Natural killer cell treated with Interleukin-12 subunit alpha and Interleukin-12 subunit beta and Interleukin-15 and Interleukin-18, amount 100 ng/mL, for 72 hours (primary cell): ENCODE measurements at regions not wholly inside any gene's neighbourhood (a gene's known extent, or its start where the extent isn't known, plus 50 kb on each side); places are given as distances from the start of the nearest gene placed in this dataset.

ENCODE experiments used
- ATAC-seq, 2 donors: fragments of 150-1000 bp; cut with Tn5 transposase in 1 of 2; sonication (Bioruptor Pico), chemical (Tn5 transposase) in 1 of 2; 2 replicates each; pipeline ENCODE4 v1.10.0; 2021
- DNase-seq: peaks from one replicate; pipeline ENCODE4 v3.0.0; 2022; ENCODE audit warnings: low spot score
- H3K27ac Mint-ChIP-seq, 2 donors: 1 replicate in 1 of 2; 2 replicates in 1 of 2; pipeline ENCODE4 v1.8.0; 2022; ENCODE audit warnings: mixed read lengths in 2 of 2, mild to moderate bottlenecking in 1 of 2, moderate library complexity in 1 of 2
- H3K27me3 Mint-ChIP-seq, 2 donors: 1 replicate in 1 of 2; 2 replicates in 1 of 2; pipeline ENCODE4 v1.8.0; 2022; ENCODE audit warnings: mixed read lengths in 2 of 2
- H3K36me3 Mint-ChIP-seq: one replicate; pipeline ENCODE4 v1.8.0; 2022; ENCODE audit warnings: mixed read lengths
- H3K4me1 Mint-ChIP-seq, 2 donors: 1 replicate in 1 of 2; 2 replicates in 1 of 2; pipeline ENCODE4 v1.8.0; 2022; ENCODE audit warnings: low read depth in 2 of 2, mixed read lengths in 2 of 2, mild to moderate bottlenecking in 1 of 2
- H3K4me3 Mint-ChIP-seq: one replicate; pipeline ENCODE4 v1.8.0; 2022; ENCODE audit warnings: mixed read lengths
- H3K9me3 Mint-ChIP-seq: 2 replicates; pipeline ENCODE4 v1.8.0; 2022; ENCODE audit warnings: mixed read lengths

GRCh38 chr4:121217351-121217750, 53.2 kb upstream of the TNIP3 start:
- peak overlapping the region in 1 of 2 donors; percentile 20 for H3K27ac Mint-ChIP-seq

GRCh38 chr4:121216461-121216860, 52.3 kb upstream of the TNIP3 start:
- peaks cover 0 to 6% of the 10 kb centered on the region in 2 donors for H3K27me3 Mint-ChIP-seq
- no peaks in the 10 kb centered on the region for H3K36me3 Mint-ChIP-seq
- no peaks in the 10 kb centered on the region for H3K9me3 Mint-ChIP-seq
- peaks cover 4 to 27% of the 10 kb centered on the region in 2 donors for H3K4me1 Mint-ChIP-seq
- no peak overlapping the region for H3K4me3 Mint-ChIP-seq
- peak overlapping the region in 1 of 2 donors; percentile 20 for H3K27ac Mint-ChIP-seq
- ATAC-seq (no peak), DNase-seq (no peak)

More at GRCh38 chr4:121217351-121217750, 53.2 kb upstream of the TNIP3 start:
- H3K36me3 Mint-ChIP-seq: no peaks in the 10 kb centered on the region
- peaks cover 0 to 6% of the 10 kb centered on the region in 2 donors for H3K27me3 Mint-ChIP-seq
- peaks cover 4 to 36% of the 10 kb centered on the region in 2 donors for H3K4me1 Mint-ChIP-seq
- ATAC-seq (no peak), DNase-seq (no peak)
- no peaks in the 10 kb centered on the region for H3K9me3 Mint-ChIP-seq
- H3K4me3 Mint-ChIP-seq: no peak overlapping the region

- no peak for DNase-seq
- Mint-ChIP-seq H3K27me3 (peaks cover 0 to 4% of the 10 kb centered on the region in 2 donors), H3K27ac (no peak overlapping the region)
Measured at GRCh38 chr4:121213940-121214339, 49.8 kb upstream of the TNIP3 start.

More at GRCh38 chr4:121213940-121214339, 49.8 kb upstream of the TNIP3 start:
- H3K4me1 Mint-ChIP-seq: peaks cover 0 to 13% of the 10 kb centered on the region in 2 donors
- peak overlapping the region; percentile 26 for H3K4me3 Mint-ChIP-seq
- no peak for ATAC-seq
- peaks cover 3% of the 10 kb centered on the region for H3K9me3 Mint-ChIP-seq
- H3K36me3 Mint-ChIP-seq: peaks cover 6% of the 10 kb centered on the region
